ENCODE measurements at regions not wholly inside any gene's neighbourhood (a gene's known extent, or its start where the extent isn't known, plus 50 kb on each side); places are given as distances from the start of the nearest gene placed in this dataset.

DNA sequence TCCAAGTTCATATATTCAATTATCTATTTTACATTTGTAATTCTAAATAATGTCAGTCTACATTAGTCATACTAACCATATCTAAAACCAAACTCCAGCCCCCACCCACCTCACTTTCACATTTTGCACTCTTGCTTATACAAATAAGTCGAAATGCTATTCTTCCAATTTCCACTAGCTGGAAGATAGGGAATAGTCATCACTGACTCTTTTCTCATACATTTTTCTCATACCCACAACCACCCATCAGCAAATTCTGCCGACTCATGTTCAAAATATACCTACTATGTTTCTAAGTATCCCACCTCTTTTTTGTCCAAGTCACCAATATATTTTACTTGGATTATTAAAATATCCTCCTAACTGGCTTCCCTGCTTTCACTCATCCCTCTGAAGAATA lies 93.2 kb upstream of the DGKB start:
- Histone ChIP-seq H3K36me3 (ENCODE audit: control insufficient read depth in 2 of 4, insufficient read depth in 4 of 4, low read length in 3 of 4) (no peaks in the 10 kb centered on the region), H2BK120ac (replicated peaks; ENCODE audit: low read depth, low read length) (no peak overlapping the region), H3K27me3 (replicated peaks in 1 of 4; ENCODE audit: control insufficient read depth in 3 of 4, extremely low read depth in 1 of 4, insufficient read depth in 3 of 4, low read length in 3 of 4) (no peaks in the 10 kb centered on the region), H2BK15ac (ENCODE audit: low read length) (no peak overlapping the region), H2BK12ac (ENCODE audit: low read depth, low read length) (no peak overlapping the region), H3K23me2 (ENCODE audit: low read depth, low read length) (no peaks in the 10 kb centered on the region), H3K4me2 (ENCODE audit: insufficient read depth in 1 of 2, low read depth in 2 of 2, low read length in 2 of 2) (no peak overlapping the region), H4K20me1 (replicated peaks in 1 of 2; ENCODE audit: control insufficient read depth in 1 of 2, insufficient read depth in 2 of 2, low read length in 2 of 2) (no peaks in the 10 kb centered on the region), H3K14ac (ENCODE audit: insufficient read length) (no peak overlapping the region), H3K4ac (replicated peaks; ENCODE audit: insufficient read length, low read depth, low read length) (no peak overlapping the region), H3K4me1 (replicated peaks in 1 of 4; ENCODE audit: control insufficient read depth in 3 of 4, insufficient read depth in 4 of 4, low read length in 3 of 4) (no peaks in the 10 kb centered on the region), H2BK5ac (ENCODE audit: low read depth, low read length) (no peak overlapping the region), H3K9ac (replicated peaks in 1 of 4; ENCODE audit: extremely low read depth in 1 of 4, low read depth in 3 of 4, low read length in 3 of 4) (no peak overlapping the region), H4K91ac (replicated peaks; ENCODE audit: insufficient read length, low read length) (no peak overlapping the region), H4K5ac (ENCODE audit: insufficient read length, low read depth, low read length) (no peak overlapping the region), H4K8ac (ENCODE audit: extremely low read depth, insufficient read depth, low read length) (no peak overlapping the region), H3K79me1 (ENCODE audit: low read depth, low read length) (no peaks in the 10 kb centered on the region), H3K27ac (ENCODE audit: low read depth, low read length) (no peak overlapping the region), H3K23ac (ENCODE audit: insufficient read length) (no peak overlapping the region), H3K18ac (ENCODE audit: extremely low read depth, low read length) (no peak overlapping the region), H3K9me3 (ENCODE audit: insufficient read depth in 2 of 2, low read depth in 1 of 2, low read length in 1 of 2) (no peaks in the 10 kb centered on the region), H2AFZ (ENCODE audit: low read length) (no peak overlapping the region), H3K4me3 (ENCODE audit: extremely low read depth in 1 of 4, insufficient read depth in 2 of 4, low read depth in 3 of 4, low read length in 4 of 4) (no peak overlapping the region), H2BK20ac (ENCODE audit: low read length) (no peak overlapping the region), H2AK5ac (ENCODE audit: low read depth, low read length) (no peak overlapping the region), H3K56ac (replicated peaks; ENCODE audit: insufficient read length, low read depth, low read length) (no peak overlapping the region), H3K79me2 (ENCODE audit: control insufficient read depth in 1 of 2, insufficient read depth in 2 of 2, low read length in 2 of 2) (no peaks in the 10 kb centered on the region)
- ChIA-PET POLR2A (ENCODE audit: partially characterized antibody) (no interaction called here), CTCF (ENCODE audit: partially characterized antibody) (interaction anchor here (1.1 to 1.8 kb wide), 2 partner anchors 10 to 12 kb away, joined by 3 to 11 read pairs; no protein-coding TSS in a partner anchor)
- TF ChIP-seq MAFK (IDR thresholded peaks at IDR 0.05; ENCODE audit: low read depth, low read length) (0 out of 2 replicates have a peak, but pooled peaks have one; percentile 24), CBX8 (IDR thresholded peaks at IDR 0.05; ENCODE audit: borderline replicate concordance, low read depth, low read length) (no peak)
- WGBS, 2 experiments (ENCODE audit: extremely low coverage in 1 of 2, insufficient coverage in 1 of 2, insufficient read length in 1 of 2, insufficient replicate concordance in 2 of 2, low coverage in 1 of 2, low lambda C conversion rate in 2 of 2, missing lambda C conversion rate in 1 of 2), result 95% methylated on average over 2 of the region's 2 CpGs; no CpG with 5 or more reads in 1 of the 2 experiments
- DNase-seq (ENCODE audit: low read depth in 1 of 2, low spot score in 2 of 2), result no peak
- no peak for FAIRE-seq
